H9 (cell line): ENCODE measurements at regions not wholly inside any gene's neighbourhood (a gene's known extent, or its start where the extent isn't known, plus 50 kb on each side); places are given as distances from the start of the nearest gene placed in this dataset.

Experiments used
- DNase-seq: peaks from one replicate; pipeline ENCODE4 v3.0.0-alpha.2; 2017
- H2AFZ ChIP-seq: one replicate; pipeline ENCODE4 v1.6.1; 2013; ENCODE audit warnings: mild to moderate bottlenecking, low read length, control low read depth, moderate library complexity
- H2AK5ac ChIP-seq: 2 replicates; pipeline ENCODE4 v1.6.1; 2013; ENCODE audit warnings: low read length, control low read depth, mixed read lengths; ENCODE audit not compliant: insufficient read length
- H2BK120ac ChIP-seq: one replicate; pipeline ENCODE4 v1.6.1; 2013; ENCODE audit warnings: low read depth, mild to moderate bottlenecking, low read length, control low read depth, inconsistent platforms; ENCODE audit not compliant: poor library complexity, severe bottlenecking
- H2BK12ac ChIP-seq: 2 replicates; pipeline ENCODE4 v1.6.1; 2013; ENCODE audit warnings: low read length, control low read depth, mixed read lengths, low read depth; ENCODE audit not compliant: insufficient read length
- H2BK15ac ChIP-seq: 2 replicates; pipeline ENCODE4 v1.6.1; 2013; ENCODE audit warnings: low read depth, low read length, control low read depth
- H2BK20ac ChIP-seq: one replicate; pipeline ENCODE4 v1.6.1; 2013; ENCODE audit warnings: low read depth, mild to moderate bottlenecking, low read length, control low read depth, inconsistent platforms; ENCODE audit not compliant: poor library complexity, severe bottlenecking
- H2BK5ac ChIP-seq: 2 replicates; pipeline ENCODE4 v1.6.1; 2013; ENCODE audit warnings: low read length, control low read depth, mixed read lengths; ENCODE audit not compliant: insufficient read length
- H3K14ac ChIP-seq: 2 replicates; pipeline ENCODE4 v1.6.1; 2013; ENCODE audit warnings: low read length, control low read depth; ENCODE audit not compliant: insufficient read depth
- H3K18ac ChIP-seq: 2 replicates; pipeline ENCODE4 v1.6.1; 2013; ENCODE audit warnings: low read depth, mild to moderate bottlenecking, mixed read lengths, low read length, control low read depth; ENCODE audit not compliant: insufficient read length
- H3K23ac ChIP-seq: 2 replicates; pipeline ENCODE4 v1.6.1; 2013; ENCODE audit warnings: low read length, control low read depth, mixed read lengths, low read depth; ENCODE audit not compliant: insufficient read length
- H3K23me2 ChIP-seq: 2 replicates; pipeline ENCODE4 v1.6.1; 2013; ENCODE audit warnings: low read depth, mild to moderate bottlenecking, mixed read lengths, low read length, control low read depth; ENCODE audit not compliant: insufficient read length, poor library complexity, severe bottlenecking
- H3K27ac ChIP-seq: 2 replicates; pipeline ENCODE4 v1.5.1; 2013; ENCODE audit warnings: low read length, control low read depth, mixed read lengths, low read depth; ENCODE audit not compliant: insufficient read length
- H3K27me3 ChIP-seq: 2 replicates; pipeline ENCODE4 v1.6.1; 2013; ENCODE audit warnings: low read length, control low read depth, inconsistent platforms; ENCODE audit not compliant: insufficient read depth
- H3K4ac ChIP-seq: 2 replicates; pipeline ENCODE4 v1.6.1; 2013; ENCODE audit warnings: low read depth, mild to moderate bottlenecking, control low read depth, inconsistent platforms, low read length, moderate library complexity
- H3K4me1 ChIP-seq: 2 replicates; pipeline ENCODE4 v1.6.1; 2013; ENCODE audit warnings: low read length, control low read depth, inconsistent platforms; ENCODE audit not compliant: insufficient read depth
- H3K4me2 ChIP-seq: 2 replicates; pipeline ENCODE4 v1.6.1; 2013; ENCODE audit warnings: low read length, control low read depth, mixed read lengths; ENCODE audit not compliant: insufficient read length, insufficient read depth
- H3K56ac ChIP-seq: 2 replicates; pipeline ENCODE4 v1.6.1; 2013; ENCODE audit warnings: low read depth, mild to moderate bottlenecking, mixed read lengths, low read length, control low read depth; ENCODE audit not compliant: insufficient read length
- H3K79me1 ChIP-seq: 2 replicates; pipeline ENCODE4 v1.6.1; 2013; ENCODE audit warnings: low read depth, mild to moderate bottlenecking, moderate library complexity, low read length, control low read depth, inconsistent platforms; ENCODE audit not compliant: insufficient read depth, poor library complexity, severe bottlenecking
- H3K79me2 ChIP-seq: 2 replicates; pipeline ENCODE4 v1.6.1; 2013; ENCODE audit warnings: low read length, control low read depth, inconsistent platforms; ENCODE audit not compliant: insufficient read depth
- H3K9ac ChIP-seq: 2 replicates; pipeline ENCODE4 v1.6.1; 2013; ENCODE audit warnings: low read length, control low read depth, mixed read lengths; ENCODE audit not compliant: insufficient read length; ENCODE audit errors: extremely low read depth
- H3K9me3 ChIP-seq: one replicate; pipeline ENCODE4 v1.6.1; 2013; ENCODE audit warnings: low read depth, low read length, inconsistent platforms; ENCODE audit not compliant: control insufficient read depth
- H3T11ph ChIP-seq: one replicate; pipeline ENCODE4 v1.6.1; 2013; ENCODE audit warnings: mild to moderate bottlenecking, low read length, control low read depth, inconsistent platforms
- H4K20me1 ChIP-seq: one replicate; pipeline ENCODE4 v1.6.1; 2013; ENCODE audit not compliant: control insufficient read depth, insufficient read length, insufficient read depth
- H4K5ac ChIP-seq: 2 replicates; pipeline ENCODE4 v1.6.1; 2013; ENCODE audit warnings: low read depth, mild to moderate bottlenecking, mixed read lengths, low read length, control low read depth; ENCODE audit not compliant: insufficient read length
- H4K8ac ChIP-seq: replicated peaks from 2 replicates; pipeline ENCODE4 v1.6.1; 2013; ENCODE audit warnings: low read length, control low read depth, mixed read lengths, low read depth; ENCODE audit not compliant: insufficient read length
- H4K91ac ChIP-seq: 2 replicates; pipeline ENCODE4 v1.6.1; 2013; ENCODE audit warnings: low read depth, mild to moderate bottlenecking, moderate library complexity, mixed read lengths, low read length, control low read depth; ENCODE audit not compliant: insufficient read length
- H3K27ac Mint-ChIP-seq, 3 experiments: 2 replicates in 2 of 3; 3 replicates in 1 of 3; pipeline ENCODE4 v1.8.0; 2020 to 2021; ENCODE audit warnings: mixed read lengths in 3 of 3, mild to moderate bottlenecking in 1 of 3, moderate library complexity in 1 of 3
- H3K27me3 Mint-ChIP-seq: 2 replicates; pipeline ENCODE4 v1.8.0; 2021; ENCODE audit warnings: low read depth, mild to moderate bottlenecking, moderate library complexity, mixed read lengths
- H3K36me3 Mint-ChIP-seq, 3 experiments: 2 replicates in 2 of 3; 3 replicates in 1 of 3; pipeline ENCODE4 v1.8.0; 2020 to 2021; ENCODE audit warnings: low read depth in 3 of 3, mixed read lengths in 3 of 3; ENCODE audit not compliant: insufficient read depth in 1 of 3
- H3K4me1 Mint-ChIP-seq, 2 experiments: 2 replicates each; pipeline ENCODE4 v1.8.0; 2020; ENCODE audit warnings: mixed read lengths in 2 of 2
- H3K4me3 Mint-ChIP-seq, 2 experiments: 2 replicates in 1 of 2; 3 replicates in 1 of 2; pipeline ENCODE4 v1.8.0; 2020 to 2021; ENCODE audit warnings: mild to moderate bottlenecking in 2 of 2, mixed read lengths in 2 of 2, moderate library complexity in 1 of 2
- H3K9me3 Mint-ChIP-seq, 2 experiments: 2 replicates in 1 of 2; 3 replicates in 1 of 2; pipeline ENCODE4 v1.8.0; 2020; ENCODE audit warnings: mild to moderate bottlenecking in 2 of 2, mixed read lengths in 2 of 2, moderate library complexity in 1 of 2
- TF ChIP-seq, protein P1 (sequence below): fragments of 200-600 bp; sonication (generic); conservative IDR thresholded peaks from 3 replicates; pipeline ENCODE4 v1.8.0; 2021; ENCODE audit warnings: antibody characterized with exemption, mild to moderate bottlenecking

DNA sequence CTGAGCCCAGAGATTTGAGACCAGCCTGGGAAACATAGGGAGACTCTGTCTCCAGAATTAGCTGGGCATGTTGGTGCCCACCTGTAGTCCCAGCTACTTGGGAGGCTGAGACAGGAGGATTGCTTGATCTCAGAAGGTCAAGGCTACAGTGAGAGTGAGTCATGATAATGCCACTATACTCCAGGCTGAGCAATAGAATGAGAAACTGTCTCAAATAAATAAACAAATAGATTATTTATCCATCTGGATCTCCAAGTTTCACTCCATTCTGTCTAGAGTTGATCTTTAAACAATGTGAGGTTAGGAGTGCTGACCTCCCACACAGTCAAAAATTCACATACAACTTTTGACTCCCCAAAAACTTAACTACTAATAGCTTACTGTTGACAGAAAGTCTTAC is 106.8 kb upstream of the PALMD start:
- Histone ChIP-seq H4K91ac (no peak overlapping the region), H2AK5ac (no peak overlapping the region), H2BK120ac (no peak overlapping the region), H3K23ac (no peak overlapping the region), H3K9me3 (no peaks in the 10 kb centered on the region), H3K27me3 (no peaks in the 10 kb centered on the region), H2BK20ac (no peak overlapping the region), H2BK12ac (no peak overlapping the region), H4K20me1 (no peaks in the 10 kb centered on the region), H2BK15ac (no peak overlapping the region), H3T11ph (no peak overlapping the region), H3K79me1 (no peaks in the 10 kb centered on the region), H3K56ac (no peak overlapping the region), H3K4ac (no peak overlapping the region), H3K14ac (no peak overlapping the region), H3K9ac (no peak overlapping the region), H2BK5ac (no peak overlapping the region), H4K5ac (no peak overlapping the region), H3K4me2 (no peak overlapping the region), H3K23me2 (no peaks in the 10 kb centered on the region), H3K4me1 (no peaks in the 10 kb centered on the region), H3K79me2 (no peaks in the 10 kb centered on the region), H3K18ac (no peak overlapping the region), H2AFZ (no peak overlapping the region), H4K8ac (no peak overlapping the region), H3K27ac (no peak overlapping the region)
- no peak overlapping the region for H3K27ac Mint-ChIP-seq
- DNase-seq: no peak
- H3K27me3 Mint-ChIP-seq: no peaks in the 10 kb centered on the region
- peaks cover 0 to 12% of the 10 kb centered on the region in 2 experiments; a peak in 4 of 5 replicates for H3K9me3 Mint-ChIP-seq
- H3K36me3 Mint-ChIP-seq: peaks cover 0 to 5% (median 4%) of the 10 kb centered on the region in 3 experiments; a peak in 2 of 7 replicates
- peaks cover 11 to 14% of the 10 kb centered on the region in 2 experiments for H3K4me1 Mint-ChIP-seq
- no peak overlapping the region for H3K4me3 Mint-ChIP-seq
- TF ChIP-seq, protein P1, sequence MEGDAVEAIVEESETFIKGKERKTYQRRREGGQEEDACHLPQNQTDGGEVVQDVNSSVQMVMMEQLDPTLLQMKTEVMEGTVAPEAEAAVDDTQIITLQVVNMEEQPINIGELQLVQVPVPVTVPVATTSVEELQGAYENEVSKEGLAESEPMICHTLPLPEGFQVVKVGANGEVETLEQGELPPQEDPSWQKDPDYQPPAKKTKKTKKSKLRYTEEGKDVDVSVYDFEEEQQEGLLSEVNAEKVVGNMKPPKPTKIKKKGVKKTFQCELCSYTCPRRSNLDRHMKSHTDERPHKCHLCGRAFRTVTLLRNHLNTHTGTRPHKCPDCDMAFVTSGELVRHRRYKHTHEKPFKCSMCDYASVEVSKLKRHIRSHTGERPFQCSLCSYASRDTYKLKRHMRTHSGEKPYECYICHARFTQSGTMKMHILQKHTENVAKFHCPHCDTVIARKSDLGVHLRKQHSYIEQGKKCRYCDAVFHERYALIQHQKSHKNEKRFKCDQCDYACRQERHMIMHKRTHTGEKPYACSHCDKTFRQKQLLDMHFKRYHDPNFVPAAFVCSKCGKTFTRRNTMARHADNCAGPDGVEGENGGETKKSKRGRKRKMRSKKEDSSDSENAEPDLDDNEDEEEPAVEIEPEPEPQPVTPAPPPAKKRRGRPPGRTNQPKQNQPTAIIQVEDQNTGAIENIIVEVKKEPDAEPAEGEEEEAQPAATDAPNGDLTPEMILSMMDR: no peak
